Hepatocyte (in vitro differentiated cells): ENCODE measurements at regions not wholly inside any gene's neighbourhood (a gene's known extent, or its start where the extent isn't known, plus 50 kb on each side); places are given as distances from the start of the nearest gene placed in this dataset.

ENCODE experiments used
- EZH2 ChIP-seq: fragments of 200-600 bp; sonication (generic); IDR thresholded peaks from 2 replicates; pipeline ENCODE4 v1.6.1; 2016; ENCODE audit warnings: antibody characterized with exemption, mild to moderate bottlenecking, borderline replicate concordance
- EZH2phosphoT487 ChIP-seq: fragments of 200-600 bp; sonication (generic); IDR thresholded peaks from one replicate; pipeline ENCODE4 v1.6.1; 2018; ENCODE audit warnings: antibody characterized with exemption, mild to moderate bottlenecking, low read depth, moderate library complexity; ENCODE audit not compliant: unreplicated experiment, severe bottlenecking
- TF ChIP-seq, protein P1 (sequence below): fragments of 200-600 bp; sonication (generic); IDR thresholded peaks from 2 replicates; pipeline ENCODE4 v1.5.1; 2016; ENCODE audit warnings: antibody characterized with exemption, mild to moderate bottlenecking; ENCODE audit not compliant: poor library complexity

- TF ChIP-seq EZH2 (no peak), EZH2phosphoT487 (no peak)
- TF ChIP-seq, protein P1, sequence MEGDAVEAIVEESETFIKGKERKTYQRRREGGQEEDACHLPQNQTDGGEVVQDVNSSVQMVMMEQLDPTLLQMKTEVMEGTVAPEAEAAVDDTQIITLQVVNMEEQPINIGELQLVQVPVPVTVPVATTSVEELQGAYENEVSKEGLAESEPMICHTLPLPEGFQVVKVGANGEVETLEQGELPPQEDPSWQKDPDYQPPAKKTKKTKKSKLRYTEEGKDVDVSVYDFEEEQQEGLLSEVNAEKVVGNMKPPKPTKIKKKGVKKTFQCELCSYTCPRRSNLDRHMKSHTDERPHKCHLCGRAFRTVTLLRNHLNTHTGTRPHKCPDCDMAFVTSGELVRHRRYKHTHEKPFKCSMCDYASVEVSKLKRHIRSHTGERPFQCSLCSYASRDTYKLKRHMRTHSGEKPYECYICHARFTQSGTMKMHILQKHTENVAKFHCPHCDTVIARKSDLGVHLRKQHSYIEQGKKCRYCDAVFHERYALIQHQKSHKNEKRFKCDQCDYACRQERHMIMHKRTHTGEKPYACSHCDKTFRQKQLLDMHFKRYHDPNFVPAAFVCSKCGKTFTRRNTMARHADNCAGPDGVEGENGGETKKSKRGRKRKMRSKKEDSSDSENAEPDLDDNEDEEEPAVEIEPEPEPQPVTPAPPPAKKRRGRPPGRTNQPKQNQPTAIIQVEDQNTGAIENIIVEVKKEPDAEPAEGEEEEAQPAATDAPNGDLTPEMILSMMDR = no peak
These were observed 1099.4 kb upstream of the PIK3C3 start for GRCh38 chr18:40855661-40856060.
